PC-9 (cell line): ENCODE measurements at regions not wholly inside any gene's neighbourhood (a gene's known extent, or its start where the extent isn't known, plus 50 kb on each side); places are given as distances from the start of the nearest gene placed in this dataset.

Experiments
- EZH2 ChIP-seq: fragments of 200-600 bp; sonication (generic); IDR thresholded peaks from 2 replicates; pipeline ENCODE4 v1.8.0; 2017; ENCODE audit warnings: antibody characterized with exemption, low read depth
- TF ChIP-seq, protein P1 (sequence below): fragments of 200-600 bp; sonication (generic); conservative IDR thresholded peaks from 2 replicates; pipeline ENCODE4 v1.6.1; 2017; ENCODE audit warnings: mixed run types, antibody characterized with exemption, mild to moderate bottlenecking, moderate library complexity

DNA sequence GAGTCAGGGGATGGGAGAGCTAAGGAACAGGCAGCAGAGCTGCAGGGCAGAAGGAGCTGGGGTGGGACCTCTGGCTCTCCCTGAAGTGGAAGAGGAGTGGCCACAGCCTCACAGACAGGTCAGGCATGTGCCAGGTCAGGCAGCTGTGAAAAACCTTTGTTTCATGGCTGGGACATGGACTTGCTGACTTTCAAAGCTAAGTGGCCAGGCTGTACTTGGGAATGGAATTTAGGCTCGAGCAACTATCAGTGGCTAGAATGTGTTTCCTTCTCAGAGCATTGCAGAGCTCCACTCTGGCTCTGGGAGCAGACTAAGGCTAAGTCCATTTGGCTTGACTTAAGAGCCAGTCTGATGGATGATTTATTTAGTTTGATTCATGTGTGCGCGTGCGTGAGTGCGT lies 385.1 kb downstream of the LMX1A start:
- TF ChIP-seq, protein P1, sequence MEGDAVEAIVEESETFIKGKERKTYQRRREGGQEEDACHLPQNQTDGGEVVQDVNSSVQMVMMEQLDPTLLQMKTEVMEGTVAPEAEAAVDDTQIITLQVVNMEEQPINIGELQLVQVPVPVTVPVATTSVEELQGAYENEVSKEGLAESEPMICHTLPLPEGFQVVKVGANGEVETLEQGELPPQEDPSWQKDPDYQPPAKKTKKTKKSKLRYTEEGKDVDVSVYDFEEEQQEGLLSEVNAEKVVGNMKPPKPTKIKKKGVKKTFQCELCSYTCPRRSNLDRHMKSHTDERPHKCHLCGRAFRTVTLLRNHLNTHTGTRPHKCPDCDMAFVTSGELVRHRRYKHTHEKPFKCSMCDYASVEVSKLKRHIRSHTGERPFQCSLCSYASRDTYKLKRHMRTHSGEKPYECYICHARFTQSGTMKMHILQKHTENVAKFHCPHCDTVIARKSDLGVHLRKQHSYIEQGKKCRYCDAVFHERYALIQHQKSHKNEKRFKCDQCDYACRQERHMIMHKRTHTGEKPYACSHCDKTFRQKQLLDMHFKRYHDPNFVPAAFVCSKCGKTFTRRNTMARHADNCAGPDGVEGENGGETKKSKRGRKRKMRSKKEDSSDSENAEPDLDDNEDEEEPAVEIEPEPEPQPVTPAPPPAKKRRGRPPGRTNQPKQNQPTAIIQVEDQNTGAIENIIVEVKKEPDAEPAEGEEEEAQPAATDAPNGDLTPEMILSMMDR, result no peak
- TF ChIP-seq EZH2, result no peak
